MM.1S (cell line): ENCODE measurements at regions not wholly inside any gene's neighbourhood (a gene's known extent, or its start where the extent isn't known, plus 50 kb on each side); places are given as distances from the start of the nearest gene placed in this dataset.

Experiments
- CTCF ChIP-seq: fragments of 300-600 bp; sonication (generic); IDR thresholded peaks from 2 replicates; pipeline ENCODE4 v1.5.1; 2016; ENCODE audit warnings: antibody characterized with exemption, low read length, mixed read lengths
- EZH2phosphoT487 ChIP-seq: fragments of 300-600 bp; sonication (generic); IDR thresholded peaks from 2 replicates; pipeline ENCODE4 v1.6.1; 2018; ENCODE audit warnings: antibody characterized with exemption, low read length

DNA sequence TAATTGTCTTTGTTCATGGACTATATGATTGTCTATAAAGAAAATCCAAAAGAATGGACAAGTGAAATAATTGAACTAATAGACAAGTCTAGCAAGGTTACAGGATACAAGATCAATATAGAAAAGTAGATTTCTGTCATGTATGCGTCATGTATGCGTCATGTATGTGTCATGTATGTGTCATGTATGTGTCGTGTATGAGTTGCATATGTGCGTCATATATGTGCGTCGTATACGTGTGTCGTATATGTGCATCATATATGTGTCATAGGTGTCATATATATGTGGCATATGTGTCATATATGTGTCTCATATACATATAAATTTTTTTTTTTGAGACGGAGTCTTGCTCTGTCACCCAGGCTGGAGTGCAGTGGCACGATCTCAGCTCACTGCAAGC is 516.8 kb downstream of the NOVA1 start:
- TF ChIP-seq CTCF, result no peak
- no peak for TF ChIP-seq EZH2phosphoT487
